ENCODE measurements at regions not wholly inside any gene's neighbourhood (a gene's known extent, or its start where the extent isn't known, plus 50 kb on each side); places are given as distances from the start of the nearest gene placed in this dataset.

GRCh38 chr5:99998319-99998718 is 536.9 kb upstream of the FAM174A start:
- TF ChIP-seq EZH2 (IDR thresholded peaks at IDR 0.05) (no peak), FOXP2 (optimal IDR thresholded peaks at IDR 0.05; ENCODE audit: control extremely low read depth, extremely low read length, insufficient read depth) (no peak)
